ENCODE measurements at regions not wholly inside any gene's neighbourhood (a gene's known extent, or its start where the extent isn't known, plus 50 kb on each side); places are given as distances from the start of the nearest gene placed in this dataset.

GRCh38 chr1:2906085-2906484 is 104.6 kb upstream of the TTC34 start:
- Histone ChIP-seq H3K9me3 (ENCODE audit: control extremely low read depth in 1 of 3, control insufficient read depth in 2 of 3, insufficient read depth in 1 of 3, low read length in 2 of 3) (no peaks in the 10 kb centered on the region), H3K4me3 (ENCODE audit: control extremely low read depth in 1 of 5, extremely low read depth in 1 of 5, insufficient read depth in 1 of 5, low read depth in 2 of 5, low read length in 4 of 5) (no peak overlapping the region), H3K4me1 (ENCODE audit: control insufficient read depth in 2 of 2, insufficient read depth in 2 of 2, low read length in 2 of 2) (no peaks in the 10 kb centered on the region), H3K27ac (ENCODE audit: low read length in 2 of 2) (no peak overlapping the region), H3K4me2 (replicated peaks; ENCODE audit: low read depth, low read length, poor library complexity, severe bottlenecking) (no peak overlapping the region), H2AFZ (ENCODE audit: insufficient read depth, low read depth, low read length, poor library complexity, severe bottlenecking) (no peak overlapping the region), H3K9ac (ENCODE audit: low read length) (no peak overlapping the region), H3K79me2 (ENCODE audit: control insufficient read depth, insufficient read depth, low read length) (no peaks in the 10 kb centered on the region), H4K20me1 (ENCODE audit: control insufficient read depth, insufficient read depth, low read length, poor library complexity, severe bottlenecking) (no peaks in the 10 kb centered on the region), H3K27me3 (replicated peaks in 1 of 4; ENCODE audit: control extremely low read depth in 1 of 4, control insufficient read depth in 3 of 4, insufficient read depth in 4 of 4, low read length in 3 of 4) (no peaks in the 10 kb centered on the region), H3K36me3 (replicated peaks in 1 of 2; ENCODE audit: control extremely low read depth in 1 of 2, control insufficient read depth in 1 of 2, extremely low read depth in 1 of 2, insufficient read depth in 2 of 2, low read length in 1 of 2) (no peaks in the 10 kb centered on the region)
- H3K4me3 Mint-ChIP-seq = no peak overlapping the region
- H3K27ac Mint-ChIP-seq = no peak overlapping the region
- intact Hi-C loops (cut with micrococcal nuclease) = no loop called here
- ATAC-seq (ENCODE audit: low read depth) (no peak), DNase-seq (no peak)
- no peaks in the 10 kb centered on the region for H3K27me3 Mint-ChIP-seq
- ChIA-PET CTCF (no interaction called here), POLR2A (no interaction called here)
- WGBS (ENCODE audit: insufficient coverage) = 79% methylated on average over 20 of the region's 20 CpGs
- no peaks in the 10 kb centered on the region for H3K4me1 Mint-ChIP-seq
- no peak for TF ChIP-seq EZH2 (IDR thresholded peaks at IDR 0.05; ENCODE audit: borderline replicate concordance, insufficient read depth, low read depth, low read length, poor library complexity, severe bottlenecking)
- no peak for TF ChIP-seq CTCF (IDR thresholded peaks at IDR 0.05)
- no peaks in the 10 kb centered on the region for H3K9me3 Mint-ChIP-seq (ENCODE audit: insufficient read depth)

- H3K4me2 ChIP-seq (replicated peaks; ENCODE audit: low read depth, low read length, poor library complexity, severe bottlenecking) = no peak overlapping the region
- no peak overlapping the region for H3K9ac ChIP-seq (ENCODE audit: low read length)
- no peaks in the 10 kb centered on the region for H3K9me3 ChIP-seq (ENCODE audit: control extremely low read depth in 1 of 3, control insufficient read depth in 2 of 3, insufficient read depth in 1 of 3, low read length in 2 of 3)
- no peaks in the 10 kb centered on the region for H4K20me1 ChIP-seq (ENCODE audit: control insufficient read depth, insufficient read depth, low read length, poor library complexity, severe bottlenecking)
- CTCF ChIA-PET = no interaction called here
- no peak overlapping the region for H3K27ac ChIP-seq (ENCODE audit: low read length in 2 of 2)
- Mint-ChIP-seq H3K4me1 (no peaks in the 10 kb centered on the region), H3K4me3 (no peak overlapping the region), H3K27ac (no peak overlapping the region), H3K27me3 (no peaks in the 10 kb centered on the region), H3K9me3 (ENCODE audit: insufficient read depth) (no peaks in the 10 kb centered on the region)
- POLR2A ChIA-PET = no interaction called here
- intact Hi-C loops (cut with micrococcal nuclease) = no loop called here
- no peaks in the 10 kb centered on the region for H3K27me3 ChIP-seq (replicated peaks in 1 of 4; ENCODE audit: control extremely low read depth in 1 of 4, control insufficient read depth in 3 of 4, insufficient read depth in 4 of 4, low read length in 3 of 4)
- ATAC-seq (ENCODE audit: low read depth) (no peak), DNase-seq (no peak)
- H3K36me3 ChIP-seq (replicated peaks in 1 of 2; ENCODE audit: control extremely low read depth in 1 of 2, control insufficient read depth in 1 of 2, extremely low read depth in 1 of 2, insufficient read depth in 2 of 2, low read length in 1 of 2) = no peaks in the 10 kb centered on the region
- H2AFZ ChIP-seq (ENCODE audit: insufficient read depth, low read depth, low read length, poor library complexity, severe bottlenecking) = no peak overlapping the region
- WGBS (ENCODE audit: insufficient coverage) = 93% methylated on average over 15 of the region's 15 CpGs
- no peaks in the 10 kb centered on the region for H3K79me2 ChIP-seq (ENCODE audit: control insufficient read depth, insufficient read depth, low read length)
- H3K4me3 ChIP-seq (ENCODE audit: control extremely low read depth in 1 of 5, extremely low read depth in 1 of 5, insufficient read depth in 1 of 5, low read depth in 2 of 5, low read length in 4 of 5) = no peak overlapping the region
- no peaks in the 10 kb centered on the region for H3K4me1 ChIP-seq (ENCODE audit: control insufficient read depth in 2 of 2, insufficient read depth in 2 of 2, low read length in 2 of 2)
- no peak for TF ChIP-seq CTCF (IDR thresholded peaks at IDR 0.05)
- TF ChIP-seq EZH2 (IDR thresholded peaks at IDR 0.05; ENCODE audit: borderline replicate concordance, insufficient read depth, low read depth, low read length, poor library complexity, severe bottlenecking) = no peak
Observed at GRCh38 chr1:2906620-2907019, 105.1 kb upstream of the TTC34 start.
